HG03196 (cell line): ENCODE measurements at regions not wholly inside any gene's neighbourhood (a gene's known extent, or its start where the extent isn't known, plus 50 kb on each side); places are given as distances from the start of the nearest gene placed in this dataset.
A peak's percentile ranks its signal among the peaks of the same experiment; 100 is the strongest.

Experiments used
- ATAC-seq: cut with Tn5 transposase; IDR thresholded peaks from one replicate; pipeline ENCODE4 v1.9.1; 2021; ENCODE audit not compliant: unreplicated experiment

GRCh38 chr12:77366616-77367015, 301.2 kb upstream of the E2F7 start:
- ATAC-seq: no peak

GRCh38 chr12:77364400-77364799, 299.0 kb upstream of the E2F7 start:
- ATAC-seq: no peak

DNA sequence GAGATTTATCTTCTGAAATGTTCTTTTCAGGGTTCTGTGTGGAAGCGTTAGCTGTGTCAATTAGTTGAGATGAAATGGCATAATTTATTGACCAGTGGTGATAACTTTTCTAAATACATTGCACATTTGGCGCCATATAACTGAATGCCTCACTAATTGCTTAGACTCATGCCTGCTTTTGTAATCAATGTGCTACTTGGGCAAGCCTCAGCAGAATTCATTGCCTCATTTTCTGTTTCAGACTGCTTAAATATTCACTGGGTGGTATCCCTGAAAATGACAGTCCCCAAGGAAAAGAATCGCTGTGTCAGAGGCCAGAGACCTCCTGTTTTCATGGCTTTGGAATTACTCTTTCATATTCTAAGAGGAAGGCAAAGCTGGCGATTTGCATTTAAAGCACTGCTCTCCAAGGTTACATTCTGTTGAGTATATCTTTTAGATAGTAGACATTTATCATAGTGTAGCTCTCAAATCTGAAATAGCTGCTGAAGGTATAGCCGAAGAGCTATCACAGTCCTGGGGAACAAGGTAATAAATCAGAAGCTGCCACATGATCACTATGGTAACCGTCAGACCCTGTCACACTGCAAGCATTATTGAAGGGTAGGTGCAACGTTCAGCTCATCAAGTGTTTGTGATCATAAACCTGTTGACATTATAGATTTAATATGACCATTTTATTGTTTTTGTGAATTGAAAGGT, 297.3 kb upstream of the E2F7 start:
- no peak for ATAC-seq

DNA sequence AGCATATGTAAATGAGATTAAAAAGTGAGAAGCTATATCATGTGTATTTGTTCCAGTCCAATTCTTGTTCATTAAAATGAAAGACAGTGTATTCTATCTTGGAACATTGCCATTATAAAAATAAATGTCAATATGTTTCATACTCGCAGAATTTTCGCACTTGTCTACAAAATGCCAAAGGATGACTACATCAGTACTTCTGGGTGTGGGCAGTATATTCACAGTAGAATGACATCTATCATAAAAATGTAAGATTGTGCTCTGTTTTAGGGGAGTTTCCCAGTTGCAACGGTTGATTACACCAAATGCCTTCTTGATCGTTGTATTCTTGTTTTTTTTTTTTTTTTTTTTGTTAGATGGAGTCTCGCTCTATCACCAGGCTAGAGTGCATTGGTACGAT, 292.3 kb upstream of the E2F7 start:
- ATAC-seq: no peak

- ATAC-seq: no peak
These were observed 289.5 kb upstream of the E2F7 start for GRCh38 chr12:77354766-77355362.

- no peak for ATAC-seq
These were observed 287.6 kb upstream of the E2F7 start for GRCh38 chr12:77352946-77353345.

DNA sequence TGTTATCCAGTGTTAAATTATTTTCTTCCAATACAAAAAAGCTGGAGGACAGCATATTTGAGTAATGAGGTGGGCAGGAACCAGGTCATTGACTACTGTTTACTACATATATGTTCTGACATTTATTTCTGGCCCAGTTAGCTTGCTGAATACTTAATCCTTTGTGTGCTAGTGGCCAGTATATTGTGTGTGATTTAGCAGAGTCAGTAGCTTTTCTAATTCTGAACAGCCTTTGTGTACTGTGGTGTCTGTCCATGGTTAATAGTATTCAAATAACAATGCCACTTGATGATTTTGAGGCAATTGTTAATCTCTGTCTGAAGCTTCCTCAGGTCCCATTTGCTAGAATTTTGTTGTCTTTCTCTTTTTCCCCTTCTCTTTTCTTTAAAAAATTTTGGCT, 286.5 kb upstream of the E2F7 start:
- no peak for ATAC-seq

DNA sequence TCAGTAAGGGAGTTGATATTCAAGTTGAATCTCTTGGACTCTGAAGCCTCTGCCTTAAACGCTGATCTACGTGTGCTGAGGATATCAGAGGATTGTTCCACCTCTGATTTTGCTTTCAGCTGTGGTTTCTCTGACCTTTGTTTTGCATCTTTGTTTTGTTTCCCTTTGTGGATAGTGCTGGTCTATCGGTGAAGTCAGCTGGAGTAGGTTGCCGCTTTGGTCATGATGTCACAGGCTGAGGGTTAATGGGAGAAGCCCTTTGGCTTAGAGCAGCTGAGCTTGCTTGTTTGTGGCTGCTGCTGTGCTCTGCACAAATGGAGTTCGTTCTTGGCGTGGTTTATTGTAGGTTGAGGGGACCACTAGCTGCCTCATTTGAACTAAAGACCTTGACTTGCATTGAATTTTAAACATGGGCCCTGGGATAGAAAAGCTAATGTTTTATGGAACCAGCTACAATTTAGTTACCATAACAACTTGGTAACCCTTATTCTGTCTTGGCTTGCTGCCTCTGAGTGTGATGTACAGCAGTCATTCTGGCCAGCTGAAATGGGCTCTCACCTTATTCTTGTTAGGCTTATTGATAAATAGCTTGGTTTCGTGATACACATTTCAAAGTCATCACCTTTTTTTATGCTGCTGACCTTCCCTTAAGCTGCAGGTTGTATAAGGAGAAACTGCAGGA, 284.5 kb upstream of the E2F7 start:
- no peak for ATAC-seq

DNA sequence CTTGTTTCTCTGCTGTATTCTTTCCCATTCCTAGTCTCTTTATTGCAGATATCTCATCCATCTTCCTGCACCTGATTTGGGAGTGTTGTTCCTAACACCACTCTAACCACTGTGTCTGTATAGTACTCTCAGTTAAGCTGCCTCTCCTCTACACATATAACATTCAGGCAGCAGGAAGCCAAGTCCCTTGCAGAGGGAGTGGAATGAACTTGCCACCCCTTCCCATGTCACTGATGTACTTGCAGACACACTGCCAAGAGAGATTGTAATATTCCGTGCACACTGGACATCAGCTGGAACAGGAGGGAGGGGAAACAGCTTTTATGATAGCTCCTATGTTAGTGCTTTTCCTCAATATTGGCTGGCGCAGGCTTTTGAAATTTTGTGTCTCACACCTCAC, 281.6 kb upstream of the E2F7 start:
- no peak for ATAC-seq

DNA sequence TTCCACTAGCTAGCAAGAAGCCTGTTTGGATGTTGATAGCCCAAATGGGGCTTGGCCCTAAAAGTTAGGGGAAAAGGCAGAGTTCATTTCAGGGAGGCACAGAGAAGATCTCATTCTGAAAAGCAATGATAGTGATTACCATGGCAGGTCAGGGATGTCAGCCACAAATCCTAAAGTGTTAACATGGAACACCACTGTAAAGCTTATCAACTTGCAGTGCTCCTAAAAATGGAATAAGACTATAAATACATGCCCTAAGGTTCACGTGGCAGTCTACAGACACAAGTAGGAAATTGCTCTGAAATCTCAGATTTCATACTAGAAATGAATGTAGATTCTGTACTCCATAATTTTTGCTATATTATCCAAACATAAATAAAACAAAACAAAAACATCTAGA, 280.0 kb upstream of the E2F7 start:
- no peak for ATAC-seq

DNA sequence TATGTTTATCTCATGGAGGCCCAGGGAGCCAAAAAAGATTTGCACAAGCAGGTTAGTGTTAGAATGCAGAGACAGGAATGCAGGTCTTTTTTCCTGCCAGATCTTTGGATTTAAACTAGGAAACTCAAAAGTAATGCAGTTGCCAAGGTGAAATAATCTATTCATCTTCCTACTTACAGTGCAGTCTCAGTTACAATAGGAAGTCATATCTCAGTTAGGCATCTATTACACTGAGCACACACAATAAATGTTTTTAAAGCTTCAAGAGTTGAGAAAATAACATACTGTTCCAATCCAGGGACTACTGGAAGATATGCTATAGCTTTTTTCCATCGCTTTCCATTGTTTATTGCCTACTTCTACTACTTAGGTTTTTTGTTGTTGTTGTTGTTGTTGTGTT, 279.3 kb upstream of the E2F7 start:
- no peak for ATAC-seq

DNA sequence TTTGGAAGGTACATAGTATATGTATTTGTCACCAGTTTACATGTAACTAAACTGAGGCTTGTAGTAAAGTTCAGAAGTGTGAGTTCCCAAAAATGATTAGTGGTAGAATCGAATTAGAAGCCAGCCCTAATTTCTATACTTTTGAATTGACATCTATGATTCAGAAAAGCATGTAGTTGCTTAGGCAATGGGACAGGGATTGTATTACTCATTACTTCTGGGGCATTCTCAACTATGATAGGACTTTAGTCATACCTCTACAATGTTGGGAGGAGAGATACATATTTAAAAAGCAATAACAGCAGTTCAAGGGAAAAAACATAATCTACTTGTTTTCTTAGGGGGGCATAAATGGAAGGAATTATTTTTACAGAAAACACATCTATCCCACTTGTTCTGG, 277.9 kb upstream of the E2F7 start:
- ATAC-seq: no peak

- no peak for ATAC-seq
These were observed 276.9 kb upstream of the E2F7 start for GRCh38 chr12:77342253-77342652.

DNA sequence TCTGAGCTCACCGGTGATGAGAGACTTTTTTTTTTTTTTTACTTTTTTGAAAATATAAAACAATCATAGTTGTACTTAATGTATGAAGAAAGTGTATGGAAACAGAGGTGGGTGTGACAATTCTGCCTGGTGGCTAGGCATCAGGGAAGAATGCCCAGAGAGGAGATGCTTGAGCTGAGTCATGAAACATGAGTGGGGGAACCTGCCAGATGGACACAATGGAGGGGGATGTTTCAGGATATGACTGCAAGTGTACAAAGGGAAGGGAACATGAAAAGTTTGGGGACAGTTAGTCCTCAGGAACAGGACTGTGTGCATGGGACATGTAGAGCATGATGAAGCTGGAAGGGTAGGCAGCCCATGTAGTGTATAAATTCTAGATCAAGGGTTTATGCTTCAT, 274.2 kb upstream of the E2F7 start:
- ATAC-seq: no peak

GRCh38 chr12:77337362-77337761, 272.0 kb upstream of the E2F7 start:
- ATAC-seq: no peak

- no peak for ATAC-seq
These were observed 269.4 kb upstream of the E2F7 start for GRCh38 chr12:77334806-77335205.

DNA sequence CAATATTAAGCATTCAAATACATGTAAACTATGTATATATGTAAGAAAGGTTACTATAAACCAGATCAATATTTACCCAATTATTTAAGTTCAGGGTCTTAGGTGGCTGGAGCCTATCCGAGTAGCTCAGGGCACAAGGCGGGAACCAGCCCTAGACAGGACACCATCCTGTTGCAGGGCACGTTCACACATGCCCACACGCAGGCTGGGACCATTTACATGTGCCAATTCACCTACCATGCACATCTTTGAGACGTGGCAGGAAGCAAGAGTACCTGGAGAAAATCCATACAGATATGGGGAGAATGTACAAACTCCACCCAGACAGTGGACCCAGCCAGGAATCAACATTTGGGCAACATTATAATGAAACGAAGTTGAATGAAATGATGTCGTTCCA, 263.0 kb upstream of the E2F7 start:
- no peak for ATAC-seq

DNA sequence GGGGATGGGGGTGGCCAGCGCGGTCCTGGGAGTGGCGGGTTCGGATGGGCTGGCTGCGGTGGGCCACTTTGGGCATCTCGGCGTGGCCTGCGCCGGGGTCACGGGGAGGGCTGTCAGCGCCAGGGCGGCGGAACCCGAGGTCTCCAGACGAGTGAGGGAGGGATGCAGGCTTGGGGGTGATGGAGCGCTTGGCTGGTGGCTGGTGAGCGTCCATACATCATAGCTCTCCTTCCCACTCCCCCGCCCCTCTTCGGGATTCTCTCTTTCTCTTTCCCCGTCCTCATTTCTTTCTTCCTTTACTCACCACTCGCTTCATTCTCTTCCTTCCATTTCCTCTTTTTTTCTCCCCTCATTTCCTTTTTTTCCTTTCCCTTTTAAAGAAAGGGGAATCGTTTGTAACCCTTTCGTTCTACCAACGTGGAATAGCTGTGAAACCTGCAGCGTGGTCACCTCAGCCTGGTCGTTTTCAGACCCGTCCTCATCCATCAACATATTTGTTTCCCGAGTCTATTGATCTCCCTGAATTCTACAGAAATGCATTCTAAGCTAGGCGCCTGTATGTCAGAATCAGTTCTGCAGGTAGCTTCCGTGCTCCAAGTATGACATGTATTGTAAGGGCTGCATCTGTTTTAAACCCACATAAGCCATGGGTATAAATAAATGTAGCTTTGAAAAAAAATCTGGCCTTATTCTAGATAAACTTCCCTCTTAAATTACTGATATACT, 260.3 kb upstream of the E2F7 start:
- no peak for ATAC-seq

GRCh38 chr12:77324763-77325468, 259.5 kb upstream of the E2F7 start:
- ATAC-seq: peak; percentile 97

DNA sequence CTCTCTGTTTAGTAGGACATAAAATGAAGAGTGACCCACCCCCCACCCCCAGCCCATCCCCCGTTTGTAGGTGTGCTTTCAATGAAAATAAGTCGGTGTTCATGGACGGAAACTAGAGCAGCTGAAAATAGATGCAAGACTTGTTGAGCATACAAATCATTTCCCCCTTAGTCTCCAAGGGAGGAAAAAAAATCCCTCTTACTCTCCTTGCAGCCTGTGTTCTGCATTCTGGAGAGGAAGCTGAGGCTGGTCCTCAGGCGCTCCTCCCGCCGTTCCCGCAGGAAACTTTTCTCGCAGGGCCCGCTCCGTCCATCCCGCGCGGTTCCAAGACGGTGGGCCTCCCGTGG, 259.0 kb upstream of the E2F7 start:
- ATAC-seq: no peak

- no peak for ATAC-seq
These were observed 258.5 kb upstream of the E2F7 start for GRCh38 chr12:77323788-77324415.
